ENCODE measurements at regions not wholly inside any gene's neighbourhood (a gene's known extent, or its start where the extent isn't known, plus 50 kb on each side); places are given as distances from the start of the nearest gene placed in this dataset.

DNA sequence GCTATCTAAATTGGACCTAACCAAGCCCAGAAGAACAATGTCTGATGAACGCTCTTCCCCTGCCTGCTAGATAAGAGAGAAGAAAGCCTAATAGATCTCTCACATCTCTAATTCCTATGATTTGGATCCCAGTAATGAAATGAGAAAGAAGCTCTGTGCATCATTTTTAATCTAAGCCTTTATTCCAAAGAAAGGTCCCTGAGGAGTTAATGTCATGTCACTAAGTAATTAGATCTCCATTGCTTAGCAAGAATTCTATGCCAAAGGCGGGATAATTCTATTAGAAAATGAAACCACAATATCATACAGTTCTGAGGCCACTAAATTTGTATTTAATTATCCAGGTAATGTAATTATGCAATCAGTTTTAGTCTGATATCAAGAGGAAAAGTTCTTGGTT, 74.2 kb upstream of the TMEM260 start:
- no peak for DNase-seq

DNA sequence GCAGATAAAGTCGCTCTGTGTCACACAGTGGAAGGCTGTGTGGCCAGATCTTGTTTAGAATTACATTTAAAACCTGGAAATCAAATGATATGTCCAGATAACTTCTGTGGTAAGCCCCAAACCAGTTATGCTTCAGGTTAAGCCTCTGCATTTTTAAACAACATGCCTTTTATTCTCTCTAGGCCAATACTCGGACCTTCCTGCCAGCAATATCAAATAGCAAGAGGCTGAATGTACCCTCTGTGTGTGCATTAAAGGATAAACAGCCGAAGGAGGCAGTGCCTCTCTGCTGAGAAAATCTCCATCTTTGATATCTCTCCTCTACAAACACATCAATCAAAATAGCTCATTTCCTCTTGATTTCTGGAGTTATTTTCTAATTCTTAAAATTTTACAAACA, 67.1 kb upstream of the TMEM260 start:
- no peak for DNase-seq

DNA sequence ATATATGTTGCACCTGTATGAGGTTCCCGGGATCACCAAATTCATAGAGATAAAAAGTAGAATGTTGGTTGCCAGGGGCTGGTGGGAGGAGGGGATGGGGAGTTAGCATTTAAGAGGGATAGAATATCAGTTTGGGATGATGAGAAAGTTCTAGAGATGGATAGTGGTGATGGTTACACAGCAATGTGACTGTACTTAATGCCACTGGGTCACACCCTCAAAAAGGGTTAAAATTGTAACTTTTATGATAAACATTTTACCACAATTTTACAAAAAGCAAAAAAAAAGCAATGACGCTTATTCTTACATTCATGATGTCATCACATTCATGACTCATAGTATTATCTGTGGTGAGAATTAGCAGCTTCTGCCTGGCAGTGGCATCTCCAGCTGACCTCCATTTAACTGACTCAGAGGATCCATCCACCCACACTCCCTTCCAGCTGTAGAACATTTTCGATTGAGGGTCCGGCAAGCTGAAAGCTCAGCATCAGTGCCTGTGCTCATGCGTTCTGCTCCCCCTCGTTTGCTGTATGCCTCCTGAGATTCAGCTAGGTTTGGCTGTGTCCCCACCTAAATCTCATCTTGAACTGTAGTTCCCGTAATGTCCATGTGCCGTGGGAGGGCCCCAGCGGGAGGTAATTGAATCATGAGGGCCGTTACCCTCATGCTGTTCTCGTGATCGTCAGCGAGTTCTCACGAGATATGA, 64.8 kb upstream of the TMEM260 start:
- no peak for DNase-seq

DNA sequence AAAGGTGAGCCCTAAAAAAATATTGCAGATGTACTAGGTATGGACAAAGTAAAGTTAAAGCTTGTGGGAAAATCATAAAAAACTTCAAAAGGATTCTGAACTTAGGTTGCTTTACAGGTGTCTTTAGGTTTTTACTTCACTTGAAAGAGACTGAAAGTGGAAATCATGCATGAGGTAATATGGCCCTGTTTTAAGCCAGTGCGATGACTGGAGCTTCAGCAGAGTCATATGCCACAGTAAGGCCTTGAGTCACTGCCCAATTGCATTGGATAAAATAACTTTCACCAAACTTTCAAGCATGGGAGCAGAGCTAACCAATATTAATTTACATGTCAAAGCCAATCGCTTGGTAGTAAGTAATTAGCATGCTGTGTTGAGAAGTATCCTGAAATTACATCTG, 63.9 kb upstream of the TMEM260 start:
- DNase-seq, result no peak

DNA sequence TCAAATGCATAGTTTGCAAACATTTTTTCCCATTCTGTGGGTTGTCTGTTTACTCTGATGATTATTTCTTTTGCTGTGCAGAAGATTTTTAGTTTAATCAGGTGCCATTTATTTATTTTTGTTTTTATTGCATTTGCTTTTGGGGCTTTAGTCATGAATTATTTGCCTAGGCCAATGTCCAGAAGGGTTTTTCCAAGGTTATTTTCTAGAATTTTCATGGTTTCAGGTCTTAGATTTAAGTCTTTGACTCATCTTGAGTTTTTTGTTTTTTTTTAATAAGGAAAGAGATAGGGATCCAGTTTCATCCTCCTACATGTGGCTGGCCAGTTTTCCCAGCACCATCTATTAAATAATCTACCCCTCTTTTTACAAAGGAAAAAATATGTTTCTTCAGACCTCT, 57.2 kb upstream of the TMEM260 start:
- DNase-seq, result no peak

DNA sequence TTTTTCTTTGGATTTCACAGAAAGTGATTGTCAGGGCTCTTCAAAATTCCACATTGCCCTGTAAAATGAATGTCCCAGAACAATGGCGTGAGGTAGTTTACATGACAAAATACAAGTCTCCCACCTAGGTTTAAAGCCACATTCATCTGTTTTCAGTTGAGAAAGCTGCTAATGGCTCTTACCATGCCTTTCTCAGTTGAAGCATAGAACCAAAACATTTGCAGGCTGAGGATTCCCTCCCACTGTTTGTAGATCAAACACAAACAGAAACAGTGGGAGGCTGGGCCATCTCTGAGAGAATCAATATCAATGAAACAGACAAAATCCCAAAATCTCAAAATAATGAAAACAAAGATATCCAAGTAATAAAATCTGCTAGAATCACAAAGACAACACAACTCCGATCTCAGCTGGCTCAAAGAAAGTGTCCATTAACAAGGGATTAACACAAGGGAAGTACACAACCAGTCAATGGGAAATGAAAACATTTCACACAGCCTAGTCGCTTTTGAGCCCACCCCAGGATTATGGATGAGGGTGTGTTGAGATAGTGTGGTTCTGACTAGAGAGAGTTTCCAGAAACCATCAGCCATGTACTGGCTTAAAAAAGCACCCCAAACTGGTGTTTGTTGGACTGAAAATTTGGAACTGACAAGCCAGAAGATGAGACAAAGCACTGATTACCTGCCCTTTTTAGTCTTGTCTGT, 54.5 kb upstream of the TMEM260 start:
- no peak for DNase-seq

DNA sequence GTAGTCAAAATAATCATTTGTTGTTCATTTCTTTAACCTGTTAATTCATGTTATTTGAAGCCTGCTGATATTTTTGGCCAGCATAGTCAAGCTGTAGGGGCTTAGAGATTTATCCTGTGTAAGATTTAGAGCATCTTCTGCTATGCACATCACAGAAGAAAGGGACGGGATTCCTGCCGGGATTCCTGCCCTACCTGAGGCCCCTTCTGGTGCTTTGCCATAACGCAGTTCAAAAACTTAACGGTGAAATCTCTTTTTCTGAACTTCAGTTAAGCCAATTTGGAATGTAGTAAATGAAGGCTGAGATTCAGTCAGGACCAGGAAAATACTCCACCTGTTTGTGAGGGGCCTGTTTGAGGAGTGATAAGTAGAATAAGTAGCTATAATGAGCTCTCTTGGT, 50.7 kb upstream of the TMEM260 start:
- no peak for DNase-seq

Data from inflammatory macrophage treated with lipopolysaccharide for 1 hour (primary cell).